ENCODE measurements at regions not wholly inside any gene's neighbourhood (a gene's known extent, or its start where the extent isn't known, plus 50 kb on each side); places are given as distances from the start of the nearest gene placed in this dataset.
"Not testable (repeated sequence)": the region's sequence is repeated elsewhere in the genome, so short reads cannot be mapped to it uniquely, and the experiment has no call there.

DNA sequence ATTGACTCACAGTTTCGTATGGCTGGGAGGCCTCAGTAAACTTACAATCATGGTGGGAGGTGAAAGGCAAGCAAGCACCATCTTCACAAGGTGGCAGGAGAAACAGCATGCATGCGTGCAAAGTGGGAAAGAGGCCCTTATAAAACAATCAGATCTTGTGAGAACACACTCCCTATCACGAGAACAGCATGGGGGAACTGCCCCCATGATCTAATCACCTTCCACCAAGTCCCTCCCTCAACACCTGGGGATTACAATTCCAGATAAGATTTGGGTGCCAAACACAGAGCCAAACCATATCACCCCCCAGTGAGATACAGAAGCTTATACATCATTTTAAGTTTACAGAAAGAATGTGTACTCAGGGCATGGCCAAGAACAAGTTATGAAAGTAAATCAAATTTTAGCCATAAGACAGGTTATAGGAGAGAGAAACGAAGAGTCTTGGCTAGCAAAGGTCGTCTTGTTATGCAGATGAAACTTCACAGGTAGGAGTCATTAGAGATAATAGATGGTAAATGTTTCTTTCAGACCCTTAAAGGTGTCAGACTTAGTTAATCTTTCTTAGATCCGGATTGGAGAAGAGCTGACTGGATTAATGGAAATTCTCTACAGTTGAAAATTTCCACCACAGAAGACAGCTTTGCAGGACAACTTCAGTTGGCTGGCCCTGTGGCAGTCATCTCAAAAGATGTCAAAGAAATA lies 79.8 kb upstream of the SEL1L start:
- no peaks in the 10 kb centered on the region for H3K27me3 ChIP-seq (ENCODE audit: control insufficient read depth, insufficient read depth, low read length)
- FAIRE-seq (no peak), DNase-seq (ENCODE audit: low read depth) (no peak)
- H3K4me3 ChIP-seq (ENCODE audit: low read depth, low read length): no peak overlapping the region
- TF ChIP-seq, protein P1, sequence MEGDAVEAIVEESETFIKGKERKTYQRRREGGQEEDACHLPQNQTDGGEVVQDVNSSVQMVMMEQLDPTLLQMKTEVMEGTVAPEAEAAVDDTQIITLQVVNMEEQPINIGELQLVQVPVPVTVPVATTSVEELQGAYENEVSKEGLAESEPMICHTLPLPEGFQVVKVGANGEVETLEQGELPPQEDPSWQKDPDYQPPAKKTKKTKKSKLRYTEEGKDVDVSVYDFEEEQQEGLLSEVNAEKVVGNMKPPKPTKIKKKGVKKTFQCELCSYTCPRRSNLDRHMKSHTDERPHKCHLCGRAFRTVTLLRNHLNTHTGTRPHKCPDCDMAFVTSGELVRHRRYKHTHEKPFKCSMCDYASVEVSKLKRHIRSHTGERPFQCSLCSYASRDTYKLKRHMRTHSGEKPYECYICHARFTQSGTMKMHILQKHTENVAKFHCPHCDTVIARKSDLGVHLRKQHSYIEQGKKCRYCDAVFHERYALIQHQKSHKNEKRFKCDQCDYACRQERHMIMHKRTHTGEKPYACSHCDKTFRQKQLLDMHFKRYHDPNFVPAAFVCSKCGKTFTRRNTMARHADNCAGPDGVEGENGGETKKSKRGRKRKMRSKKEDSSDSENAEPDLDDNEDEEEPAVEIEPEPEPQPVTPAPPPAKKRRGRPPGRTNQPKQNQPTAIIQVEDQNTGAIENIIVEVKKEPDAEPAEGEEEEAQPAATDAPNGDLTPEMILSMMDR (IDR thresholded peaks at IDR 0.05; ENCODE audit: insufficient read depth, low read length, severe bottlenecking): no peak
- no peaks in the 10 kb centered on the region for H3K36me3 ChIP-seq (ENCODE audit: control insufficient read depth, insufficient read depth, low read length)

GRCh38 chr14:81614302-81614701 lies 80.6 kb upstream of the SEL1L start:
- not testable (repeated sequence) for FAIRE-seq; H3K27me3 ChIP-seq (ENCODE audit: control insufficient read depth, insufficient read depth, low read length); H3K4me3 ChIP-seq (ENCODE audit: low read depth, low read length); H3K36me3 ChIP-seq (ENCODE audit: control insufficient read depth, insufficient read depth, low read length); DNase-seq (ENCODE audit: low read depth)

GRCh38 chr14:81618695-81619094 lies 85.0 kb upstream of the SEL1L start:
- FAIRE-seq (no peak), DNase-seq (ENCODE audit: low read depth) (no peak)
- Histone ChIP-seq H3K36me3 (ENCODE audit: control insufficient read depth, insufficient read depth, low read length) (no peaks in the 10 kb centered on the region), H3K4me3 (ENCODE audit: low read depth, low read length) (no peak overlapping the region), H3K27me3 (ENCODE audit: control insufficient read depth, insufficient read depth, low read length) (no peaks in the 10 kb centered on the region)
- TF ChIP-seq, protein P1 (IDR thresholded peaks at IDR 0.05; ENCODE audit: insufficient read depth, low read length, severe bottlenecking): no peak

- DNase-seq (ENCODE audit: low read depth) (no peak), FAIRE-seq (no peak)
- Histone ChIP-seq H3K27me3 (ENCODE audit: control insufficient read depth, insufficient read depth, low read length) (no peaks in the 10 kb centered on the region), H3K4me3 (ENCODE audit: low read depth, low read length) (no peak overlapping the region), H3K36me3 (ENCODE audit: control insufficient read depth, insufficient read depth, low read length) (no peaks in the 10 kb centered on the region)
- TF ChIP-seq, protein P1 (IDR thresholded peaks at IDR 0.05; ENCODE audit: insufficient read depth, low read length, severe bottlenecking): no peak
Measured at GRCh38 chr14:81619816-81620215, 86.2 kb upstream of the SEL1L start.

- not testable (repeated sequence) for FAIRE-seq; DNase-seq (ENCODE audit: low read depth); H3K27me3 ChIP-seq (ENCODE audit: control insufficient read depth, insufficient read depth, low read length)
Measured at GRCh38 chr14:81623771-81624396, 90.2 kb upstream of the SEL1L start.

DNA sequence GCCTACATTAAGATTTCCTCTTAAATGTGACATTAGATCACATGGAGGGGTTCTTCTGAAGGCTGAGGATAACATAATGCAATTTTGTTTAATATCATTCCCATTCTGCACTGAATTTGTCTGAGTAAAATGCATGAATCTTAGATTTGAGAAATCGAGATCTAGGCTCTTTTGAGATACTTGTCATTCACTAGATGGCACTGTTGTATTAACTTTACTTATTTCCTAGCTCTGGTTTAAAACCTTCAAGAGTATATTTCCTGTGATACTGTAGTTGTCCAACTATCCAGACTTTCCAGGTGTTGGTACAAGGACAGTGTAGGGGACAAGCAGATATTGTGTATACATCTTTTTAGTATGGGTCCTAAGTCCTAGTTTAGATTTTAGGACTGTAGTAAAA lies 91.7 kb upstream of the SEL1L start:
- DNase-seq (ENCODE audit: low read depth): peak; percentile 48
- H3K27me3 ChIP-seq (ENCODE audit: control insufficient read depth, insufficient read depth, low read length): no peaks in the 10 kb centered on the region
- FAIRE-seq: no peak
- no peak overlapping the region for H3K4me3 ChIP-seq (ENCODE audit: low read depth, low read length)
- TF ChIP-seq, protein P1 (IDR thresholded peaks at IDR 0.05; ENCODE audit: insufficient read depth, low read length, severe bottlenecking): peak; percentile 20
- no peaks in the 10 kb centered on the region for H3K36me3 ChIP-seq (ENCODE audit: control insufficient read depth, insufficient read depth, low read length)

More at GRCh38 chr14:81623771-81624396, 90.2 kb upstream of the SEL1L start:
- not testable (repeated sequence) for H3K4me3 ChIP-seq (ENCODE audit: low read depth, low read length); H3K36me3 ChIP-seq (ENCODE audit: control insufficient read depth, insufficient read depth, low read length)
